ENCODE measurements at regions not wholly inside any gene's neighbourhood (a gene's known extent, or its start where the extent isn't known, plus 50 kb on each side); places are given as distances from the start of the nearest gene placed in this dataset.

GRCh38 chr6:79832723-79833122 is 114.6 kb downstream of the ELOVL4 start:
- no peaks in the 10 kb centered on the region for H4K20me1 ChIP-seq (ENCODE audit: insufficient read depth, low read length)
- no peak for DNase-seq (ENCODE audit: insufficient read length, low spot score, missing footprints)
- no peaks in the 10 kb centered on the region for H3K79me2 ChIP-seq (ENCODE audit: insufficient read depth, low read length)
- H3K27me3 ChIP-seq (ENCODE audit: insufficient read depth, low read length): no peaks in the 10 kb centered on the region
- H3K36me3 ChIP-seq (ENCODE audit: insufficient read depth, low read length): no peaks in the 10 kb centered on the region
- TF ChIP-seq CTCF (IDR thresholded peaks at IDR 0.05; ENCODE audit: extremely low read depth, low read depth, low read length): no peak
- no peak overlapping the region for H3K4me3 ChIP-seq (ENCODE audit: insufficient read depth, low read length)
- no peak overlapping the region for H3K4me2 ChIP-seq (ENCODE audit: insufficient read depth, low read length)
- no peak overlapping the region for H3K27ac ChIP-seq (ENCODE audit: low read depth, low read length)
- H3K9me3 ChIP-seq (ENCODE audit: low read depth, low read length): no peaks in the 10 kb centered on the region
- H3K4me1 ChIP-seq (ENCODE audit: insufficient read depth, low read length): no peaks in the 10 kb centered on the region
- no peak overlapping the region for H2AFZ ChIP-seq (ENCODE audit: low read length)

- no peaks in the 10 kb centered on the region for H4K20me1 ChIP-seq (ENCODE audit: insufficient read depth, low read length)
- no peaks in the 10 kb centered on the region for H3K36me3 ChIP-seq (ENCODE audit: insufficient read depth, low read length)
- no peaks in the 10 kb centered on the region for H3K9me3 ChIP-seq (ENCODE audit: low read depth, low read length)
- H3K4me2 ChIP-seq (ENCODE audit: insufficient read depth, low read length): no peak overlapping the region
- TF ChIP-seq CTCF (IDR thresholded peaks at IDR 0.05; ENCODE audit: extremely low read depth, low read depth, low read length): no peak
- H3K27me3 ChIP-seq (ENCODE audit: insufficient read depth, low read length): no peaks in the 10 kb centered on the region
- DNase-seq (ENCODE audit: insufficient read length, low spot score, missing footprints): no peak
- no peak overlapping the region for H3K27ac ChIP-seq (ENCODE audit: low read depth, low read length)
- no peaks in the 10 kb centered on the region for H3K79me2 ChIP-seq (ENCODE audit: insufficient read depth, low read length)
- H3K4me1 ChIP-seq (ENCODE audit: insufficient read depth, low read length): no peaks in the 10 kb centered on the region
- H3K4me3 ChIP-seq (ENCODE audit: insufficient read depth, low read length): no peak overlapping the region
- H2AFZ ChIP-seq (ENCODE audit: low read length): no peak overlapping the region
Measured at GRCh38 chr6:79824202-79824601, 123.2 kb downstream of the ELOVL4 start.

- H3K27ac ChIP-seq (ENCODE audit: low read depth, low read length): no peak overlapping the region
- no peaks in the 10 kb centered on the region for H3K4me1 ChIP-seq (ENCODE audit: insufficient read depth, low read length)
- H3K9me3 ChIP-seq (ENCODE audit: low read depth, low read length): no peaks in the 10 kb centered on the region
- no peak overlapping the region for H3K4me2 ChIP-seq (ENCODE audit: insufficient read depth, low read length)
- no peaks in the 10 kb centered on the region for H4K20me1 ChIP-seq (ENCODE audit: insufficient read depth, low read length)
- TF ChIP-seq CTCF (IDR thresholded peaks at IDR 0.05; ENCODE audit: extremely low read depth, low read depth, low read length): no peak
- no peaks in the 10 kb centered on the region for H3K27me3 ChIP-seq (ENCODE audit: insufficient read depth, low read length)
- H3K36me3 ChIP-seq (ENCODE audit: insufficient read depth, low read length): no peaks in the 10 kb centered on the region
- H2AFZ ChIP-seq (ENCODE audit: low read length): no peak overlapping the region
- H3K4me3 ChIP-seq (ENCODE audit: insufficient read depth, low read length): no peak overlapping the region
- no peaks in the 10 kb centered on the region for H3K79me2 ChIP-seq (ENCODE audit: insufficient read depth, low read length)
- no peak for DNase-seq (ENCODE audit: insufficient read length, low spot score, missing footprints)
Measured at GRCh38 chr6:79821859-79822258, 125.5 kb downstream of the ELOVL4 start.

- TF ChIP-seq CTCF (IDR thresholded peaks at IDR 0.05; ENCODE audit: extremely low read depth, low read depth, low read length): no peak
- H3K9me3 ChIP-seq (ENCODE audit: low read depth, low read length): no peaks in the 10 kb centered on the region
- H2AFZ ChIP-seq (ENCODE audit: low read length): no peak overlapping the region
- H3K27me3 ChIP-seq (ENCODE audit: insufficient read depth, low read length): no peaks in the 10 kb centered on the region
- H3K4me2 ChIP-seq (ENCODE audit: insufficient read depth, low read length): no peak overlapping the region
- DNase-seq (ENCODE audit: insufficient read length, low spot score, missing footprints): no peak
- H3K27ac ChIP-seq (ENCODE audit: low read depth, low read length): no peak overlapping the region
- no peak overlapping the region for H3K4me3 ChIP-seq (ENCODE audit: insufficient read depth, low read length)
- H3K36me3 ChIP-seq (ENCODE audit: insufficient read depth, low read length): no peaks in the 10 kb centered on the region
- peaks cover 3% of the 10 kb centered on the region for H3K4me1 ChIP-seq (ENCODE audit: insufficient read depth, low read length)
- no peaks in the 10 kb centered on the region for H4K20me1 ChIP-seq (ENCODE audit: insufficient read depth, low read length)
- no peaks in the 10 kb centered on the region for H3K79me2 ChIP-seq (ENCODE audit: insufficient read depth, low read length)
Measured at GRCh38 chr6:79818471-79818870, 128.9 kb downstream of the ELOVL4 start.

All from osteoblast (primary cell).